GM12878 (cell line): ENCODE measurements at regions not wholly inside any gene's neighbourhood (a gene's known extent, or its start where the extent isn't known, plus 50 kb on each side); places are given as distances from the start of the nearest gene placed in this dataset.

Experiments
- ATAC-seq: fragments of 200-7000 bp; cut with Tn5 transposase; 3 replicates; pipeline ENCODE4 v1.9.1; 2020; ENCODE audit warnings: mild to moderate bottlenecking, moderate library complexity
- BruUV-seq: library from RNA; stranded (reverse); fragments of 400-500 nt; replicated peaks from 2 replicates; lab custom pipeline; 2021; lab: Mats Ljungman, UMichigan
- CTCF ChIA-PET: fragments of 300-600 bp; sonication (Branson Sonifier 250); formaldehyde crosslinking; extraction: SDS; loops from one replicate; lab custom pipeline; 2021; ENCODE audit warnings: inconsistent platforms; lab: Yijun Ruan, JAX
- POLR2A ChIA-PET: fragments of 350-600 bp; formaldehyde crosslinking; extraction: SDS; loops from one replicate; lab custom pipeline; 2021; ENCODE audit warnings: inconsistent platforms; lab: Charles Lee
- RAD21 ChIA-PET: fragments of 300-600 bp; sonication (Branson Sonifier 250); formaldehyde crosslinking; loops from one replicate; lab custom pipeline; 2023; ENCODE audit warnings: antibody characterized with exemption; ENCODE audit not compliant: unreplicated experiment; lab: Charles Lee
- SMC1A ChIA-PET: fragments of 300-600 bp; sonication (Branson Sonifier 250); formaldehyde crosslinking; loops from one replicate; lab custom pipeline; 2023; ENCODE audit not compliant: unreplicated experiment, uncharacterized antibody; lab: Charles Lee
- DNase-seq: peaks from one replicate; pipeline ENCODE4 v3.0.0-alpha.2; 2011; ENCODE audit warnings: low read depth, low spot score
- FAIRE-seq: peaks from 3 replicates; lab custom pipeline; 2011; peaks lifted over from hg19 to GRCh38; lab: Jason Lieb, UNC
- H2AFZ ChIP-seq: 2 replicates; pipeline ENCODE4 v1.6.0; 2011; ENCODE audit warnings: low read depth, low read length, control low read depth; ENCODE audit not compliant: control insufficient read depth
- H3K27ac ChIP-seq: 2 replicates; pipeline ENCODE4 v1.5.1; 2011; ENCODE audit warnings: control low read depth; ENCODE audit not compliant: control insufficient read depth, insufficient read depth
- H3K27me3 ChIP-seq, 2 experiments: replicated peaks in 1 of 2; 2 replicates each; pipeline versions ENCODE4 v1.6.0 to v1.6.1; 2011; ENCODE audit warnings: low read length in 1 of 2; ENCODE audit not compliant: control insufficient read depth in 2 of 2, insufficient read depth in 2 of 2
- H3K36me3 ChIP-seq, 2 experiments: 2 replicates each; pipeline ENCODE4 v1.5.1; 2011; ENCODE audit warnings: low read length in 1 of 2; ENCODE audit not compliant: control insufficient read depth in 2 of 2, insufficient read depth in 2 of 2
- H3K4me1 ChIP-seq: 2 replicates; pipeline ENCODE4 v1.6.1; 2011; ENCODE audit warnings: mild to moderate bottlenecking, low read length, moderate library complexity, mixed read lengths; ENCODE audit not compliant: control insufficient read depth, insufficient read depth
- H3K4me2 ChIP-seq: 2 replicates; pipeline ENCODE4 v1.6.0; 2011; ENCODE audit warnings: control low read depth; ENCODE audit not compliant: control insufficient read depth, insufficient read depth
- H3K4me3 ChIP-seq: fragments of 200-600 bp; sonication (generic); 2 replicates; pipeline ENCODE4 v1.5.1; 2016
- H3K79me2 ChIP-seq: 2 replicates; pipeline ENCODE4 v1.6.0; 2011; ENCODE audit warnings: low read length; ENCODE audit not compliant: control insufficient read depth, insufficient read depth
- H3K9ac ChIP-seq: 2 replicates; pipeline ENCODE4 v1.8.0; 2011; ENCODE audit warnings: low read length, control low read depth, mixed read lengths; ENCODE audit not compliant: control insufficient read depth, insufficient read depth
- H3K9me3 ChIP-seq: replicated peaks from 3 replicates; pipeline ENCODE4 v1.5.1; 2011; ENCODE audit warnings: mild to moderate bottlenecking, low read length; ENCODE audit not compliant: control insufficient read depth, insufficient read depth
- H4K20me1 ChIP-seq: 2 replicates; pipeline ENCODE4 v1.6.0; 2011; ENCODE audit not compliant: control insufficient read depth, insufficient read depth
- IRF5 ChIP-seq: fragments of 450-650 bp; IDR thresholded peaks from 2 replicates; pipeline ENCODE4 v1.6.1; 2017; ENCODE audit warnings: borderline replicate concordance
- MYC ChIP-seq: IDR thresholded peaks from 2 replicates; pipeline ENCODE4 v1.6.1; 2011; ENCODE audit warnings: mild to moderate bottlenecking, low read length, moderate library complexity, inconsistent platforms; ENCODE audit not compliant: insufficient read depth, insufficient replicate concordance, insufficient read length, severe bottlenecking
- REST ChIP-seq: IDR thresholded peaks from 2 replicates; pipeline ENCODE4 v1.6.1; 2012; ENCODE audit warnings: mild to moderate bottlenecking, low read depth, low read length
- ZNF622 ChIP-seq: fragments of 450-650 bp; IDR thresholded peaks from 2 replicates; pipeline ENCODE4 v1.6.1; 2017; ENCODE audit warnings: mild to moderate bottlenecking, inconsistent platforms
- WGBS: methylation state at CpG from one replicate; pipeline ENCODE4 v1.1.6; 2016; ENCODE audit warnings: low lambda C conversion rate; ENCODE audit not compliant: insufficient replicate concordance, insufficient coverage; ENCODE audit errors: missing lambda C conversion rate; 5-methylcytosine and 5-hydroxymethylcytosine counted together
- in situ Hi-C: fragments of 300-500 bp; cut with MboI; formaldehyde crosslinking; loops from 9 replicates; pipeline ENCODE4 v1.14.3; 2018; ENCODE audit warnings: mixed read lengths
- intact Hi-C: fragments of 100-400 bp; cut with micrococcal nuclease; formaldehyde crosslinking; loops from one replicate; pipeline ENCODE4 v1.14.2; 2022; ENCODE audit not compliant: unreplicated experiment

GRCh38 chr2:238566001-238566645 is 139.4 kb downstream of the ASB1 start (continued):
- TF ChIP-seq REST, result no peak
- TF ChIP-seq, all 136 proteins: peak for 0

- WGBS, result 47% methylated on average over 17 of the region's 22 CpGs
- no peak for FAIRE-seq
- H3K27me3 ChIP-seq, result no peaks in the 10 kb centered on the region; a peak in 1 of 4 replicates
- RAD21 ChIA-PET, result no interaction called here
- POLR2A ChIA-PET, result no interaction called here
- H3K9me3 ChIP-seq, result no peaks in the 10 kb centered on the region
- SMC1A ChIA-PET, result no interaction called here
- BruUV-seq, result no TSS peak
- no peaks in the 10 kb centered on the region for H3K36me3 ChIP-seq
- H3K4me2 ChIP-seq, result no peak overlapping the region
- in situ Hi-C loops, result no loop called here
- intact Hi-C loops, result no loop called here
- CTCF ChIA-PET, result no interaction called here
- no peak overlapping the region for H3K9ac ChIP-seq
- no peak overlapping the region for H3K27ac ChIP-seq
- H3K79me2 ChIP-seq, result no peaks in the 10 kb centered on the region
- TF ChIP-seq ZNF622 (no peak), IRF5 (no peak), MYC (no peak)
- TF ChIP-seq, all 136 proteins: peak for 0
- no peaks in the 10 kb centered on the region; the same call in 1 of the 2 replicates for H4K20me1 ChIP-seq
- no peak overlapping the region for H3K4me3 ChIP-seq
- no peak for DNase-seq
- ATAC-seq, result no peak
- no peaks in the 10 kb centered on the region for H3K4me1 ChIP-seq
- H2AFZ ChIP-seq, result no peak overlapping the region
Observed at GRCh38 chr2:238567067-238567855, 140.5 kb downstream of the ASB1 start.
